ENCODE measurements at regions not wholly inside any gene's neighbourhood (a gene's known extent, or its start where the extent isn't known, plus 50 kb on each side); places are given as distances from the start of the nearest gene placed in this dataset.

DNA sequence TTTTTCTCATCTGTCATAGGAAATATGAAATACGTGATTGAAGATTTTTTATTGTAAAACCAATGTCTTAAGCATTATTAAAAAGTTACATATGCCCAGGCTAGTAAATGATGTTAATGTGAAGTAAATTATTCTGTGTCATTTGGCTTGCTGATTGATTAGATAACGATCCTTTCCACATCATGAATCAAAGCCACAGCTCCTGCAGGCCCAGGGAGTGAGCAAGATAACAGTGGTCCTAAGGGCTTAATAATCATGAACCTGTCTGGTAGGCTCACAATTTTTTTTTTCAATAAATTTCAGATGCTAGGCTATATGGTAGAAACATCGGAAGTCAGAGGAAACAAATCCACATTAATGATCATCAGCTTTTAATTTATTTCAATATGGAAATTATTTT is 269.0 kb upstream of the SLC10A2 start:
- Histone ChIP-seq H3K4me3 (no peak overlapping the region), H3K27ac (no peak overlapping the region), H3K4me1 (replicated peaks in 1 of 2) (no peaks in the 10 kb centered on the region), H3K27me3 (no peaks in the 10 kb centered on the region), H3K9me3 (replicated peaks in 1 of 3) (no peaks in the 10 kb centered on the region), H3K36me3 (replicated peaks in 1 of 2) (no peaks in the 10 kb centered on the region)
- WGBS, 4 donors = 68 to 82% (median 79%) methylated on average over 3 of the region's 3 CpGs
- TF ChIP-seq, protein P1, sequence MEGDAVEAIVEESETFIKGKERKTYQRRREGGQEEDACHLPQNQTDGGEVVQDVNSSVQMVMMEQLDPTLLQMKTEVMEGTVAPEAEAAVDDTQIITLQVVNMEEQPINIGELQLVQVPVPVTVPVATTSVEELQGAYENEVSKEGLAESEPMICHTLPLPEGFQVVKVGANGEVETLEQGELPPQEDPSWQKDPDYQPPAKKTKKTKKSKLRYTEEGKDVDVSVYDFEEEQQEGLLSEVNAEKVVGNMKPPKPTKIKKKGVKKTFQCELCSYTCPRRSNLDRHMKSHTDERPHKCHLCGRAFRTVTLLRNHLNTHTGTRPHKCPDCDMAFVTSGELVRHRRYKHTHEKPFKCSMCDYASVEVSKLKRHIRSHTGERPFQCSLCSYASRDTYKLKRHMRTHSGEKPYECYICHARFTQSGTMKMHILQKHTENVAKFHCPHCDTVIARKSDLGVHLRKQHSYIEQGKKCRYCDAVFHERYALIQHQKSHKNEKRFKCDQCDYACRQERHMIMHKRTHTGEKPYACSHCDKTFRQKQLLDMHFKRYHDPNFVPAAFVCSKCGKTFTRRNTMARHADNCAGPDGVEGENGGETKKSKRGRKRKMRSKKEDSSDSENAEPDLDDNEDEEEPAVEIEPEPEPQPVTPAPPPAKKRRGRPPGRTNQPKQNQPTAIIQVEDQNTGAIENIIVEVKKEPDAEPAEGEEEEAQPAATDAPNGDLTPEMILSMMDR (IDR thresholded peaks at IDR 0.05) = no peak
- no peak for TF ChIP-seq POLR2A (IDR thresholded peaks at IDR 0.05)
- no peak for DNase-seq
- intact Hi-C loops (cut with DNase I) = no loop called here

DNA sequence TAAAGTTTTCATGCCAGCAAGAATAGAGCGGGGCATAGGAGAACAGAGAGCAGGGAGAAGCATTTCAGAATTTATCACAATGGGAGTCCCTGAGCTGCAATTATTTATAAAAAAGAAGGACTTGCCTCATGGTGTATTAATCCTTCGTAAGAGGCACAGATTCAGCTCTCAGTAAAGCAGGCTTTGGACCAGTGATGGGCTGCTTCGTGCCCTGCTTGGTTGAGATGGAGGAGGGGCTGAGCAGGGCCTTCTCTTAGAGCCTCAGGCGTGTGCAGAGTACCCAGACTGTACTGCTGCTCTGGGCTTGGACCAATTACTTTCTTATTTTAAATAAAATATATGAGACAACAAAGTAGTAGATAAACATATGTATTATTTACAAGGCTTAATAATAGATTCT is 265.7 kb upstream of the SLC10A2 start:
- DNase-seq = no peak
- Histone ChIP-seq H3K27me3 (no peaks in the 10 kb centered on the region), H3K27ac (no peak overlapping the region), H3K4me1 (replicated peaks in 1 of 2) (no peaks in the 10 kb centered on the region), H3K9me3 (replicated peaks in 1 of 3) (no peaks in the 10 kb centered on the region), H3K4me3 (no peak overlapping the region), H3K36me3 (replicated peaks in 1 of 2) (no peaks in the 10 kb centered on the region)
- WGBS, 4 donors = 76 to 90% (median 86%) methylated on average over 4 of the region's 4 CpGs
- intact Hi-C loops (cut with DNase I) = no loop called here
- TF ChIP-seq, protein P1 (IDR thresholded peaks at IDR 0.05) = no peak
- no peak for TF ChIP-seq POLR2A (IDR thresholded peaks at IDR 0.05)

DNA sequence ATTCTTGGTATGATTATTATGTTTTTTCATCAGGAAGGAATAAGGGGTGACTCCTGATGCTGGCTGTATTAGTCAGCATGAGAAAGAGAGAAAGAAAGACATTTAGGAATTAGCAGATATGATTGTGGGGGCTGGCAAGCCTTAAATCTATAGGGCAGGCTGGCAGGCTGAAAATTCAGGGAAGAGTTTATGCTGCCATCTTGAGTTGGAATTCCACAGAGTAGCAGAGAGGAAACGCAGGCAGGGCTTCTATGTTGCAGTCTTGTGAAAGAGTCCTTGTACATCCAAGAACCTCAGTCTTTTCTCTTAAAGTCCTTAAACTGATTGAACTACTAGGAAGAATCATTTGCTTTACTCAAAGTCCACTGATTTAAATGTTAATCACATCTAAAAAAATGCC is 262.7 kb upstream of the SLC10A2 start:
- Histone ChIP-seq H3K9me3 (replicated peaks in 1 of 3) (no peaks in the 10 kb centered on the region), H3K4me1 (replicated peaks in 1 of 2) (no peaks in the 10 kb centered on the region), H3K27me3 (no peaks in the 10 kb centered on the region), H3K36me3 (replicated peaks in 1 of 2) (no peaks in the 10 kb centered on the region), H3K4me3 (no peak overlapping the region), H3K27ac (no peak overlapping the region)
- intact Hi-C loops (cut with DNase I) = no loop called here
- no peak for DNase-seq
- WGBS, 4 donors = 58 to 77% (median 69%) methylated on average over 1 of the region's 1 CpG
- no peak for TF ChIP-seq POLR2A (IDR thresholded peaks at IDR 0.05)
- TF ChIP-seq, protein P1 (IDR thresholded peaks at IDR 0.05) = no peak

DNA sequence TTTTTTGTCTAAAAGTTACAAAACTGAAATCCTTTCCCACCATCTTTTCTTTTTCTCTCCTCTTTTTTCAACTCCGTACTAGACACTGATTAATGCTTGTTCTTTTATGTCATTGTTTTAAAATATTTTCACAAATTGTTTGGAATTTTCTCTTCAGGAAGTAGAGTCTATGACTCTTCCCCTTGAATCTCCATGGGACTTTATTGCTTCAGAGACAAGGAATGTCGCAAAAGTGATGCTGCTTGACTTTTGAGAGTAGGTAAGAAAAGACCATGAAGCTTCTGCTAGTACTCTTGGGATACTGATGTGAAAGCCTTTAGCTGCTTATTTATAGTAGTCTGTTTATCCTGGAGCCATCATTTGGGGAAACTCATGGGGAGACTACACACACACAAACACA is 260.1 kb upstream of the SLC10A2 start:
- no peak overlapping the region for H3K4me3 ChIP-seq
- intact Hi-C loops (cut with DNase I) = no loop called here
- no peaks in the 10 kb centered on the region for H3K9me3 ChIP-seq (replicated peaks in 1 of 3)
- no peaks in the 10 kb centered on the region for H3K4me1 ChIP-seq (replicated peaks in 1 of 2)
- H3K27me3 ChIP-seq = no peaks in the 10 kb centered on the region
- no peak for DNase-seq
- 72 to 85% (median 77%) methylated on average over 2 of the region's 2 CpGs for WGBS, 4 donors
- no peaks in the 10 kb centered on the region for H3K36me3 ChIP-seq (replicated peaks in 1 of 2)
- no peak overlapping the region for H3K27ac ChIP-seq
- TF ChIP-seq, protein P1 (IDR thresholded peaks at IDR 0.05) = no peak
- no peak for TF ChIP-seq POLR2A (IDR thresholded peaks at IDR 0.05)
